K562 (cell line): ENCODE measurements at regions not wholly inside any gene's neighbourhood (a gene's known extent, or its start where the extent isn't known, plus 50 kb on each side); places are given as distances from the start of the nearest gene placed in this dataset.

Experiments used
- CTCF ChIP-seq, 3 experiments: IDR thresholded peaks in 2 of 3; conservative IDR thresholded peaks in 1 of 3; 2 replicates each; pipeline ENCODE4 v1.5.1; 2011 to 2012; ENCODE audit warnings: low read length in 3 of 3, mild to moderate bottlenecking in 3 of 3, control low read depth in 2 of 3, improper control_type of control experiment in 1 of 3, inconsistent platforms in 1 of 3, low read depth in 1 of 3, mixed read lengths in 1 of 3, moderate library complexity in 1 of 3; ENCODE audit not compliant: insufficient read depth in 2 of 3
- EP300 ChIP-seq: IDR thresholded peaks from 2 replicates; pipeline ENCODE4 v1.6.1; 2012; ENCODE audit warnings: low read length, improper control_type of control experiment
- PML ChIP-seq: IDR thresholded peaks from 2 replicates; pipeline ENCODE4 v1.6.1; 2012; ENCODE audit warnings: low read length, inconsistent platforms
- SMC3 ChIP-seq: conservative IDR thresholded peaks from 2 replicates; pipeline ENCODE4 v1.6.1; 2011; ENCODE audit warnings: low read depth, low read length, improper control_type of control experiment; ENCODE audit not compliant: insufficient read depth
- SRSF1 ChIP-seq: fragments of 200-400 bp; formaldehyde crosslinking; IDR thresholded peaks from 2 replicates; pipeline ENCODE4 v1.6.1; 2017; ENCODE audit warnings: mild to moderate bottlenecking, low read depth, low read length, moderate library complexity
- TRIM25 ChIP-seq: fragments of 450-650 bp; IDR thresholded peaks from 2 replicates; pipeline ENCODE4 v1.7.0; 2016; ENCODE audit warnings: borderline replicate concordance

- TF ChIP-seq CTCF (IDR thresholded peaks at IDR 0.05 in 2 of 3, conservative IDR thresholded peaks at IDR 0.05 in 1 of 3; ENCODE audit: insufficient read depth in 2 of 3, low read depth in 1 of 3, low read length in 3 of 3), result no peak
- TF ChIP-seq PML, result no peak
- no peak for TF ChIP-seq TRIM25
- no peak for TF ChIP-seq SMC3
- TF ChIP-seq SRSF1, result no peak
- TF ChIP-seq EP300, result no peak
Observed at GRCh38 chr17:56648806-56649205, 55.3 kb downstream of the NOG start.
